Embryonic facial prominence (tissue), 1 donor: ENCODE measurements at regions not wholly inside any gene's neighbourhood (a gene's known extent, or its start where the extent isn't known, plus 50 kb on each side); places are given as distances from the start of the nearest gene placed in this dataset.

Source experiments
- DNase-seq: peaks from one replicate; pipeline ENCODE4 v3.0.0-alpha.2; 2016; ENCODE audit errors: extremely low spot score

DNA sequence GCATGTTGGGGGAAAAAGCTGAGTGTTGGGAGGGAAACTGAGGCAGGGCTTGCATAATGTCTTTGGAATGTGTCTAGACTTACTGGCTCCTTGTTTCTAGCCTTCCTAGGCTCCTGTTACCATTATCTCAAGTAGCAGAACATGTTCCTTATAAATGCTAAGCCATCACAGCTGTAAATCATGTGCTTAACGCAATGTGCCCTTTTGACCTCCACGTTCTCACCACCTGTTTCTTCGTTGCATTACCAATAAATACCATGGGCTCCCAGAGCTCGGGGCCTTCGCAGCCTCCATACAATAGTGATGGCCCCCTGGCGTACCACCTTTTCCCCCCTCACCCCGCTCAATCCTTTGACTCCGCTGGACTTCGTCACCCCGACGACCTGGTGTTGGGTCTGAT lies 54.0 kb upstream of the CWC22 start:
- no peak for DNase-seq

DNA sequence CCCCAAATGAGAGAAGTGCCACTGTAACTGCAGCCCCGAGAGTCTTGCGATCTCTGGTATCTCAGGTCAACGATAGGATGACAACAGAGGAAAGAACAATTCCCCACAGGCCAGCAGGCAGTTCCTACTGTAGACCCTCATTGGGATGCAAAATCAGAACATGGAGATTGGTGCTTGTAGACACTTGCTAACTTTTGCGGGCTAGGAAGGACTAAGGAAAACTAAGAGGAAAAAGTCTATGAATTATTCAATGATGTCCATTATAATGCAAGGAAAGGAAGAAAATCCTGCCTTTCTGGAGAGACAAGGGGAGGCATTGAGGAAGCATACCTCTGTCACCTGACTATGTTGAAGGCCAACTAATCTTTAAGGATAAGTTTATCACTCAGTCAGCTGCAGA lies 51.9 kb upstream of the CWC22 start:
- DNase-seq = no peak

DNA sequence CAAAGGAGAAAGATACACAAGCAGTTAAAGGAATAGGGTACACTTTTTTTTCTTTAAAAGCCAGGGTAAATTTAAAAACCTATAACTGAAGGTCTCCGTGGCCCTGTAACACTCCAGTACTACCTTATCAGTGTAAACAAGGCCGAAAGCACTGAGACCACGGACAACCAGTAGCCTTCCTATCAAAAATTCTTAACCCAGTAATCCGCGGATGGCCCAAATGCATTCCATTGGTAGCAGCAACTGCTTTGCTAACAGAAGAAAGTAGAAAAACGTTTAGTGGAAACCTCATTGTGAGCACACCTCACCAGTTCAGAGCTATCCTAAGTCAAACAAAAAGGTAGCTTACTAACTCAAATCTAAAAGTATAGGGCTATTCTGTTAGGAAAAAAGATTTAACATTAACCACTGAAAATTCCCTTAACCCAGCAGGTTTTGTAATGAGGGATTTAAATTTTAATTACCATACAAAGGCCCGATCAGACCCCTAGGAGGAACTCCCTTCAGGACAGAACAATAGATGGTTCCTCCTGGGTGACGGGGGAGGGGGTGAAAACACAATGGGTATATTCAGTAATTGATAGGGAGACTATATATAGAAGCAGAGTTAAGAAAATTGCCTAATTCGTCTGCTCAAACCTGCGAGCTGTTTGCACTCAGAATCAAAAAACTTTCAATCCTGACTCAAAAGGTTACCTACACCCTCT lies 50.8 kb upstream of the CWC22 start:
- no peak for DNase-seq
